Fibroblast of lung (primary cell): ENCODE measurements at regions not wholly inside any gene's neighbourhood (a gene's known extent, or its start where the extent isn't known, plus 50 kb on each side); places are given as distances from the start of the nearest gene placed in this dataset.

Experiments used
- DNase-seq, 2 donors: peaks; one replicate each; pipeline versions ENCODE4 v3.0.0 to v3.0.0-alpha.2; 2010; ENCODE audit warnings: low read depth in 2 of 2
- H2AFZ ChIP-seq: 2 replicates; pipeline ENCODE4 v1.5.1; 2012; ENCODE audit warnings: low read length, control low read depth, inconsistent platforms
- H3K27ac ChIP-seq: 2 replicates; pipeline ENCODE4 v1.5.1; 2011; ENCODE audit warnings: low read length, control low read depth; ENCODE audit not compliant: insufficient read depth
- H3K27me3 ChIP-seq: 2 replicates; pipeline ENCODE4 v1.5.1; 2011; ENCODE audit warnings: mild to moderate bottlenecking, low read length; ENCODE audit not compliant: control insufficient read depth, insufficient read depth
- H3K36me3 ChIP-seq: 2 replicates; pipeline ENCODE4 v1.5.1; 2011; ENCODE audit warnings: low read length; ENCODE audit not compliant: control insufficient read depth, insufficient read depth
- H3K4me1 ChIP-seq: 2 replicates; pipeline ENCODE4 v1.5.1; 2011; ENCODE audit warnings: low read length; ENCODE audit not compliant: control insufficient read depth, insufficient read depth; ENCODE audit errors: extremely low read depth
- H3K4me2 ChIP-seq: 2 replicates; pipeline ENCODE4 v1.5.1; 2011; ENCODE audit warnings: low read length, control low read depth; ENCODE audit not compliant: insufficient read depth; ENCODE audit errors: extremely low read depth
- H3K4me3 ChIP-seq, 4 experiments: fragments of 200-600 bp in 1 of 4; sonication (generic) in 1 of 4; replicated peaks in 1 of 4; 2 replicates each; pipeline ENCODE4 v1.5.1; 2011 to 2016; ENCODE audit warnings: low read length in 4 of 4, low read depth in 3 of 4, mild to moderate bottlenecking in 3 of 4, control low read depth in 2 of 4, inconsistent platforms in 1 of 4, mixed read lengths in 1 of 4; ENCODE audit not compliant: insufficient read depth in 1 of 4; ENCODE audit errors: control extremely low read depth in 1 of 4
- H3K79me2 ChIP-seq: 2 replicates; pipeline ENCODE4 v1.5.1; 2012; ENCODE audit warnings: mild to moderate bottlenecking, low read length, inconsistent platforms; ENCODE audit not compliant: control insufficient read depth, insufficient read depth
- H3K9ac ChIP-seq: 2 replicates; pipeline ENCODE4 v1.5.1; 2011; ENCODE audit warnings: mild to moderate bottlenecking, low read length, control low read depth; ENCODE audit not compliant: insufficient read depth
- H3K9me3 ChIP-seq: 2 replicates; pipeline ENCODE4 v1.5.1; 2012; ENCODE audit warnings: low read depth, low read length; ENCODE audit not compliant: control insufficient read depth, insufficient read depth
- H4K20me1 ChIP-seq: 2 replicates; pipeline ENCODE4 v1.5.1; 2011; ENCODE audit warnings: low read length; ENCODE audit not compliant: control insufficient read depth, insufficient read depth; ENCODE audit errors: extremely low read depth
- EZH2 ChIP-seq: IDR thresholded peaks from 2 replicates; pipeline ENCODE4 v1.5.1; 2012; ENCODE audit warnings: low read length, control low read depth, mild to moderate bottlenecking; ENCODE audit errors: missing control alignments
- TF ChIP-seq, protein P1 (sequence below), 2 donors: IDR thresholded peaks in 1 of 2; conservative IDR thresholded peaks in 1 of 2; 1 replicate in 1 of 2; 2 replicates in 1 of 2; pipeline ENCODE4 v1.5.1; 2011 to 2012; ENCODE audit warnings: low read length in 2 of 2, control low read depth in 1 of 2, inconsistent platforms in 1 of 2, low read depth in 1 of 2, mild to moderate bottlenecking in 1 of 2

- Histone ChIP-seq H3K9ac (no peak overlapping the region), H3K27me3 (no peaks in the 10 kb centered on the region), H3K4me2 (no peak overlapping the region), H3K36me3 (no peaks in the 10 kb centered on the region), H3K9me3 (no peaks in the 10 kb centered on the region), H3K4me3 (no peak overlapping the region), H4K20me1 (no peaks in the 10 kb centered on the region), H3K4me1 (no peaks in the 10 kb centered on the region), H2AFZ (no peak overlapping the region), H3K27ac (no peak overlapping the region), H3K79me2 (no peaks in the 10 kb centered on the region)
- DNase-seq = no peak
- TF ChIP-seq, protein P1, sequence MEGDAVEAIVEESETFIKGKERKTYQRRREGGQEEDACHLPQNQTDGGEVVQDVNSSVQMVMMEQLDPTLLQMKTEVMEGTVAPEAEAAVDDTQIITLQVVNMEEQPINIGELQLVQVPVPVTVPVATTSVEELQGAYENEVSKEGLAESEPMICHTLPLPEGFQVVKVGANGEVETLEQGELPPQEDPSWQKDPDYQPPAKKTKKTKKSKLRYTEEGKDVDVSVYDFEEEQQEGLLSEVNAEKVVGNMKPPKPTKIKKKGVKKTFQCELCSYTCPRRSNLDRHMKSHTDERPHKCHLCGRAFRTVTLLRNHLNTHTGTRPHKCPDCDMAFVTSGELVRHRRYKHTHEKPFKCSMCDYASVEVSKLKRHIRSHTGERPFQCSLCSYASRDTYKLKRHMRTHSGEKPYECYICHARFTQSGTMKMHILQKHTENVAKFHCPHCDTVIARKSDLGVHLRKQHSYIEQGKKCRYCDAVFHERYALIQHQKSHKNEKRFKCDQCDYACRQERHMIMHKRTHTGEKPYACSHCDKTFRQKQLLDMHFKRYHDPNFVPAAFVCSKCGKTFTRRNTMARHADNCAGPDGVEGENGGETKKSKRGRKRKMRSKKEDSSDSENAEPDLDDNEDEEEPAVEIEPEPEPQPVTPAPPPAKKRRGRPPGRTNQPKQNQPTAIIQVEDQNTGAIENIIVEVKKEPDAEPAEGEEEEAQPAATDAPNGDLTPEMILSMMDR (conservative IDR thresholded peaks at IDR 0.05 in 1 of 2, IDR thresholded peaks at IDR 0.05 in 1 of 2; ENCODE audit: low read depth in 1 of 2, low read length in 2 of 2) = no peak
- TF ChIP-seq EZH2 = no peak
Measured at GRCh38 chr5:159393854-159394274, 63.6 kb upstream of the IL12B start.

GRCh38 chr5:159395202-159395601 lies 64.9 kb upstream of the IL12B start:
- H3K4me3 ChIP-seq = no peak overlapping the region
- no peaks in the 10 kb centered on the region for H4K20me1 ChIP-seq
- H3K27ac ChIP-seq = no peak overlapping the region
- no peaks in the 10 kb centered on the region for H3K9me3 ChIP-seq
- no peaks in the 10 kb centered on the region for H3K79me2 ChIP-seq
- TF ChIP-seq, protein P1 (conservative IDR thresholded peaks at IDR 0.05 in 1 of 2, IDR thresholded peaks at IDR 0.05 in 1 of 2; ENCODE audit: low read depth in 1 of 2, low read length in 2 of 2) = no peak
- no peak for TF ChIP-seq EZH2
- H2AFZ ChIP-seq = no peak overlapping the region
- H3K36me3 ChIP-seq = no peaks in the 10 kb centered on the region
- no peak overlapping the region for H3K4me2 ChIP-seq
- no peaks in the 10 kb centered on the region for H3K4me1 ChIP-seq
- H3K27me3 ChIP-seq = no peaks in the 10 kb centered on the region
- H3K9ac ChIP-seq = no peak overlapping the region
- no peak for DNase-seq

GRCh38 chr5:159398936-159399335 lies 68.6 kb upstream of the IL12B start:
- no peaks in the 10 kb centered on the region for H4K20me1 ChIP-seq

More at GRCh38 chr5:159398936-159399335, 68.6 kb upstream of the IL12B start:
- no peak overlapping the region for H3K27ac ChIP-seq
- no peaks in the 10 kb centered on the region for H3K79me2 ChIP-seq
- no peaks in the 10 kb centered on the region for H3K36me3 ChIP-seq
- H3K4me2 ChIP-seq = no peak overlapping the region
- H3K4me1 ChIP-seq = no peaks in the 10 kb centered on the region
- H3K27me3 ChIP-seq = no peaks in the 10 kb centered on the region
- H3K9me3 ChIP-seq = no peaks in the 10 kb centered on the region
- DNase-seq = no peak
- no peak overlapping the region for H2AFZ ChIP-seq
- TF ChIP-seq EZH2 = no peak
- TF ChIP-seq, protein P1 (conservative IDR thresholded peaks at IDR 0.05 in 1 of 2, IDR thresholded peaks at IDR 0.05 in 1 of 2; ENCODE audit: low read depth in 1 of 2, low read length in 2 of 2) = no peak
- H3K4me3 ChIP-seq = no peak overlapping the region
- H3K9ac ChIP-seq = no peak overlapping the region
